Liver (tissue), 8 donors: ENCODE measurements at regions not wholly inside any gene's neighbourhood (a gene's known extent, or its start where the extent isn't known, plus 50 kb on each side); places are given as distances from the start of the nearest gene placed in this dataset.

Experiments
- DNase-seq: peaks from one replicate; pipeline ENCODE4 v3.0.0-alpha.2; 2017; ENCODE audit warnings: low spot score
- H3K27ac ChIP-seq, 2 donors: one replicate each; pipeline ENCODE4 v1.7.0; 2013; ENCODE audit warnings: inconsistent platforms in 2 of 2, low read length in 2 of 2, control low read depth in 1 of 2, low read depth in 1 of 2, mild to moderate bottlenecking in 1 of 2
- H3K27me3 ChIP-seq, 4 donors: one replicate each; pipeline versions ENCODE4 v1.6.1 to v1.7.0; 2013; ENCODE audit warnings: low read length in 3 of 4, inconsistent platforms in 1 of 4, mild to moderate bottlenecking in 1 of 4, moderate library complexity in 1 of 4; ENCODE audit not compliant: control insufficient read depth in 4 of 4, insufficient read depth in 4 of 4
- H3K36me3 ChIP-seq, 4 donors: one replicate each; pipeline versions ENCODE4 v1.6.1 to v1.7.0; 2013; ENCODE audit warnings: low read length in 3 of 4, mild to moderate bottlenecking in 3 of 4, low read depth in 1 of 4, moderate library complexity in 1 of 4; ENCODE audit not compliant: control insufficient read depth in 4 of 4, insufficient read depth in 3 of 4
- H3K4me1 ChIP-seq, 4 donors: one replicate each; pipeline versions ENCODE4 v1.6.1 to v1.7.0; 2013; ENCODE audit warnings: low read length in 3 of 4, mild to moderate bottlenecking in 3 of 4, moderate library complexity in 1 of 4; ENCODE audit not compliant: control insufficient read depth in 4 of 4, insufficient read depth in 4 of 4
- H3K4me3 ChIP-seq, 3 donors: one replicate each; pipeline versions ENCODE4 v1.6.1 to v1.7.0; 2013; ENCODE audit warnings: low read length in 3 of 3, control low read depth in 1 of 3, low read depth in 1 of 3, mild to moderate bottlenecking in 1 of 3
- H3K9ac ChIP-seq, 2 donors: one replicate each; pipeline ENCODE4 v1.7.0; 2013; ENCODE audit warnings: low read length in 2 of 2, mild to moderate bottlenecking in 2 of 2, moderate library complexity in 2 of 2, control low read depth in 1 of 2, low read depth in 1 of 2
- H3K9me3 ChIP-seq, 4 donors: one replicate each; pipeline versions ENCODE4 v1.6.1 to v1.7.0; 2013; ENCODE audit warnings: low read length in 3 of 4; ENCODE audit not compliant: control insufficient read depth in 4 of 4
- EGR1 ChIP-seq, 2 donors: IDR thresholded peaks; 2 replicates each; pipeline ENCODE4 v1.6.1; 2016 to 2018; ENCODE audit warnings: antibody characterized with exemption in 2 of 2, low read depth in 2 of 2
- FOXA2 ChIP-seq: IDR thresholded peaks from 2 replicates; pipeline ENCODE4 v1.6.1; 2016; ENCODE audit warnings: antibody characterized with exemption
- HNF4A ChIP-seq, 2 donors: conservative IDR thresholded peaks; 2 replicates each; pipeline ENCODE4 v1.6.1; 2016; ENCODE audit warnings: antibody characterized with exemption in 2 of 2, mild to moderate bottlenecking in 2 of 2
- JUND ChIP-seq, 2 donors: IDR thresholded peaks; 2 replicates each; pipeline ENCODE4 v1.6.1; 2016; ENCODE audit warnings: antibody characterized with exemption in 2 of 2
- NR2F2 ChIP-seq: IDR thresholded peaks from 2 replicates; pipeline ENCODE4 v1.6.1; 2016; ENCODE audit warnings: antibody characterized with exemption
- RAD21 ChIP-seq, 2 donors: IDR thresholded peaks; 2 replicates each; pipeline ENCODE4 v1.6.1; 2016; ENCODE audit warnings: antibody characterized with exemption in 2 of 2, mild to moderate bottlenecking in 2 of 2
- TAF1 ChIP-seq: conservative IDR thresholded peaks from 2 replicates; pipeline ENCODE4 v1.6.1; 2016; ENCODE audit warnings: antibody characterized with exemption, mild to moderate bottlenecking
- WGBS: extraction: QIAGEN DNeasy Blood & Tissue Kit; methylation state at CpG from one replicate; pipeline ENCODE4 v1.1.7; 2013; 5-methylcytosine and 5-hydroxymethylcytosine counted together
- TF ChIP-seq, protein P1 (sequence below): IDR thresholded peaks from 2 replicates; pipeline ENCODE4 v1.6.1; 2016; ENCODE audit warnings: antibody characterized with exemption
- TF ChIP-seq, protein P2 (sequence below): fragments of 150-350 bp; IDR thresholded peaks from 2 replicates; pipeline ENCODE4 v1.5.1; 2017; ENCODE audit warnings: improper control_type of control experiment, low read depth, low read length; ENCODE audit not compliant: missing input control
- TF ChIP-seq, protein P3 (sequence below): IDR thresholded peaks from 2 replicates; pipeline ENCODE4 v1.6.1; 2016; ENCODE audit warnings: antibody characterized with exemption
- TF ChIP-seq, protein P4 (sequence below): IDR thresholded peaks from 2 replicates; pipeline ENCODE4 v1.6.1; 2016; ENCODE audit warnings: antibody characterized with exemption
- TF ChIP-seq, protein P5 (sequence below): IDR thresholded peaks from 2 replicates; pipeline ENCODE4 v1.6.1; 2016; ENCODE audit warnings: antibody characterized with exemption, mild to moderate bottlenecking
- donor health status: healthy.
- donor health status: healthy.
- donor health status: healthy.
- donor health status: healthy.
- donor health status: healthy.

DNA sequence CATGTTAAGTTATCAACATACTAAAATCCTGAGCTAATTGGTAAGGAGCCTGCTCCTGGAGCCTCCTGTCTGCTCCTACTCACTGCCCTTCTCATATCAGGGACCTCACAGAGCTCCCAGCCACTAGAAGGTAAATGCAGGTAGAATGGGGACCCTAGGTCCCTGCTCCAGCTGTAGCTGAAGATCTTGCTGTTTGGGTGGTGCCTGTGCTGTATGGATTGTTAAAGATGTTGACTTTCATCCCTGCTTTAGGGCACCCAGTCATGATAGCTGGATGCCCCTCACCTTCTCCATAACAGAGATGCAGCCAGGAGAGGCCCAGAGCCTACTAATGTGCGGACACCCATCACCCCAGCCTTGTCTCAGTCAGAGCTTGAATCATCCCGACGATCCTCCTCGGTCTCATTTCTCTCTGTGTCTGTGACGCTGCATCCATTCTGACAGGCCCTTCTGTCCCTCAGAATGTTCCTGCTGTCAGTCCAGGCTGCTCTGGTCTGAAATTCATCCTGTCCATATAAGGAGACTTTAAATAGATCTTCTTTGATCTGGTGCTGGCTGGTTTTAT, 341.7 kb upstream of the GATB start (continued):
- TF ChIP-seq JUND (IDR thresholded peaks at IDR 0.05): no peak

DNA sequence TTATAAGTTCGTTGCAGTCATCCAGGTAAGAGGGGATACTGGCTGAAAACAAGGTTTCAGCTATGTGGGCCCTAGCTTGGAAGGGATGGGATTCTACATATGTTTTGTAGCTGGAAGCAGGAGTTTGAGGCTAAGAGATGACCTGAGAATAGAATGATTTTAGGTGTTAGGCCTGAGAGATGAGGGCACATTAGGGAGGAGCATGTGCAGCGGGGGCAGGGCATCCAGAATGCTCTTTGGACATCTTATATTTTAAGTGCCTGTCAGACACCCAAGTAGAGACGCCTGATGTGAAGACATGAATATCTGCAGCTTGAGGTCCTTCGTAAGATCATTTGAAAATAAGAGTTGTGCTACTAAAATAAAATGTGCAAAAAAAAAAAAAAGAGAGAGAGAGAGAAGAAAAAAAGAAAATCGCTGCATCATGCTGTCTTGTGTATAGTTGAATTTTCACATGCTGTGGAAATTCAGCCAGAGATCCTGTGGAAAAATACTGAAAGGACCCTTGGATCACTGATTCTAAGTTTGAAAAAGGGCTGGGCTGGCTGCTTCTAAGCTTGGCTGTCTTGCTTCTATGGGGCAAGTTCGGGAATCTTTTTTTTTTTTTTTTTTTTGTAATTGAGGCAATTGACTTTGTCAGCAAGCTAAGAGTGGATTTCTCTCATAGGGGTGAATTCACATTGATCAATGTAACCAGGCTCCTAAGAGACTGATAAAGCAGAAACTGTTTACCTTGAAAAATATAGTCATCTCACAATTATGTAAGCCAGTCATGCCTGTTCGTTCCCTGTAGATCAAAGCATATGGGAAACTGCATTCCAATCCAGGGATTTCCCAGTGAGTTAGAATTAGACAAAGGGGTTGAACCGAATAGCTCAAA, 341.0 kb upstream of the GATB start:
- H3K36me3 ChIP-seq: no peaks in the 10 kb centered on the region
- no peak overlapping the region for H3K27ac ChIP-seq
- 86% methylated on average over 8 of the region's 8 CpGs for WGBS
- no peak for DNase-seq
- H3K27me3 ChIP-seq: no peaks in the 10 kb centered on the region
- H3K9ac ChIP-seq: no peak overlapping the region
- H3K9me3 ChIP-seq: no peaks in the 10 kb centered on the region
- TF ChIP-seq NR2F2: no peak
- TF ChIP-seq EGR1 (IDR thresholded peaks at IDR 0.05; ENCODE audit: low read depth in 2 of 2): no peak
- no peak for TF ChIP-seq FOXA2
- TF ChIP-seq, protein P1, sequence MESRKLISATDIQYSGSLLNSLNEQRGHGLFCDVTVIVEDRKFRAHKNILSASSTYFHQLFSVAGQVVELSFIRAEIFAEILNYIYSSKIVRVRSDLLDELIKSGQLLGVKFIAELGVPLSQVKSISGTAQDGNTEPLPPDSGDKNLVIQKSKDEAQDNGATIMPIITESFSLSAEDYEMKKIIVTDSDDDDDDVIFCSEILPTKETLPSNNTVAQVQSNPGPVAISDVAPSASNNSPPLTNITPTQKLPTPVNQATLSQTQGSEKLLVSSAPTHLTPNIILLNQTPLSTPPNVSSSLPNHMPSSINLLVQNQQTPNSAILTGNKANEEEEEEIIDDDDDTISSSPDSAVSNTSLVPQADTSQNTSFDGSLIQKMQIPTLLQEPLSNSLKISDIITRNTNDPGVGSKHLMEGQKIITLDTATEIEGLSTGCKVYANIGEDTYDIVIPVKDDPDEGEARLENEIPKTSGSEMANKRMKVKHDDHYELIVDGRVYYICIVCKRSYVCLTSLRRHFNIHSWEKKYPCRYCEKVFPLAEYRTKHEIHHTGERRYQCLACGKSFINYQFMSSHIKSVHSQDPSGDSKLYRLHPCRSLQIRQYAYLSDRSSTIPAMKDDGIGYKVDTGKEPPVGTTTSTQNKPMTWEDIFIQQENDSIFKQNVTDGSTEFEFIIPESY: no peak
- TF ChIP-seq, protein P2, sequence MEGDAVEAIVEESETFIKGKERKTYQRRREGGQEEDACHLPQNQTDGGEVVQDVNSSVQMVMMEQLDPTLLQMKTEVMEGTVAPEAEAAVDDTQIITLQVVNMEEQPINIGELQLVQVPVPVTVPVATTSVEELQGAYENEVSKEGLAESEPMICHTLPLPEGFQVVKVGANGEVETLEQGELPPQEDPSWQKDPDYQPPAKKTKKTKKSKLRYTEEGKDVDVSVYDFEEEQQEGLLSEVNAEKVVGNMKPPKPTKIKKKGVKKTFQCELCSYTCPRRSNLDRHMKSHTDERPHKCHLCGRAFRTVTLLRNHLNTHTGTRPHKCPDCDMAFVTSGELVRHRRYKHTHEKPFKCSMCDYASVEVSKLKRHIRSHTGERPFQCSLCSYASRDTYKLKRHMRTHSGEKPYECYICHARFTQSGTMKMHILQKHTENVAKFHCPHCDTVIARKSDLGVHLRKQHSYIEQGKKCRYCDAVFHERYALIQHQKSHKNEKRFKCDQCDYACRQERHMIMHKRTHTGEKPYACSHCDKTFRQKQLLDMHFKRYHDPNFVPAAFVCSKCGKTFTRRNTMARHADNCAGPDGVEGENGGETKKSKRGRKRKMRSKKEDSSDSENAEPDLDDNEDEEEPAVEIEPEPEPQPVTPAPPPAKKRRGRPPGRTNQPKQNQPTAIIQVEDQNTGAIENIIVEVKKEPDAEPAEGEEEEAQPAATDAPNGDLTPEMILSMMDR: no peak
- TF ChIP-seq JUND (IDR thresholded peaks at IDR 0.05): no peak
- TF ChIP-seq HNF4A (conservative IDR thresholded peaks at IDR 0.05): no peak
- TF ChIP-seq, protein P3, sequence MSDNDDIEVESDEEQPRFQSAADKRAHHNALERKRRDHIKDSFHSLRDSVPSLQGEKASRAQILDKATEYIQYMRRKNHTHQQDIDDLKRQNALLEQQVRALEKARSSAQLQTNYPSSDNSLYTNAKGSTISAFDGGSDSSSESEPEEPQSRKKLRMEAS: no peak
- TF ChIP-seq, protein P4, sequence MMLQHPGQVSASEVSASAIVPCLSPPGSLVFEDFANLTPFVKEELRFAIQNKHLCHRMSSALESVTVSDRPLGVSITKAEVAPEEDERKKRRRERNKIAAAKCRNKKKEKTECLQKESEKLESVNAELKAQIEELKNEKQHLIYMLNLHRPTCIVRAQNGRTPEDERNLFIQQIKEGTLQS: no peak
- TF ChIP-seq, protein P5, sequence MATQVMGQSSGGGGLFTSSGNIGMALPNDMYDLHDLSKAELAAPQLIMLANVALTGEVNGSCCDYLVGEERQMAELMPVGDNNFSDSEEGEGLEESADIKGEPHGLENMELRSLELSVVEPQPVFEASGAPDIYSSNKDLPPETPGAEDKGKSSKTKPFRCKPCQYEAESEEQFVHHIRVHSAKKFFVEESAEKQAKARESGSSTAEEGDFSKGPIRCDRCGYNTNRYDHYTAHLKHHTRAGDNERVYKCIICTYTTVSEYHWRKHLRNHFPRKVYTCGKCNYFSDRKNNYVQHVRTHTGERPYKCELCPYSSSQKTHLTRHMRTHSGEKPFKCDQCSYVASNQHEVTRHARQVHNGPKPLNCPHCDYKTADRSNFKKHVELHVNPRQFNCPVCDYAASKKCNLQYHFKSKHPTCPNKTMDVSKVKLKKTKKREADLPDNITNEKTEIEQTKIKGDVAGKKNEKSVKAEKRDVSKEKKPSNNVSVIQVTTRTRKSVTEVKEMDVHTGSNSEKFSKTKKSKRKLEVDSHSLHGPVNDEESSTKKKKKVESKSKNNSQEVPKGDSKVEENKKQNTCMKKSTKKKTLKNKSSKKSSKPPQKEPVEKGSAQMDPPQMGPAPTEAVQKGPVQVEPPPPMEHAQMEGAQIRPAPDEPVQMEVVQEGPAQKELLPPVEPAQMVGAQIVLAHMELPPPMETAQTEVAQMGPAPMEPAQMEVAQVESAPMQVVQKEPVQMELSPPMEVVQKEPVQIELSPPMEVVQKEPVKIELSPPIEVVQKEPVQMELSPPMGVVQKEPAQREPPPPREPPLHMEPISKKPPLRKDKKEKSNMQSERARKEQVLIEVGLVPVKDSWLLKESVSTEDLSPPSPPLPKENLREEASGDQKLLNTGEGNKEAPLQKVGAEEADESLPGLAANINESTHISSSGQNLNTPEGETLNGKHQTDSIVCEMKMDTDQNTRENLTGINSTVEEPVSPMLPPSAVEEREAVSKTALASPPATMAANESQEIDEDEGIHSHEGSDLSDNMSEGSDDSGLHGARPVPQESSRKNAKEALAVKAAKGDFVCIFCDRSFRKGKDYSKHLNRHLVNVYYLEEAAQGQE: no peak
- TF ChIP-seq TAF1: no peak
- no peak for TF ChIP-seq RAD21 (IDR thresholded peaks at IDR 0.05)
- no peaks in the 10 kb centered on the region for H3K4me1 ChIP-seq
- H3K4me3 ChIP-seq: no peak overlapping the region
